Astrocyte (in vitro differentiated cells and primary cell): ENCODE measurements at regions not wholly inside any gene's neighbourhood (a gene's known extent, or its start where the extent isn't known, plus 50 kb on each side); places are given as distances from the start of the nearest gene placed in this dataset.

Experiments
- EZH2 ChIP-seq: IDR thresholded peaks from 2 replicates; pipeline ENCODE4 v1.6.1; 2012; ENCODE audit warnings: mild to moderate bottlenecking, low read length, inconsistent platforms; ENCODE audit not compliant: insufficient read depth
- TF ChIP-seq, protein P1 (sequence below): IDR thresholded peaks from 2 replicates; pipeline ENCODE4 v1.5.1; 2011; ENCODE audit warnings: low read depth, mild to moderate bottlenecking, inconsistent platforms, low read length, moderate library complexity; ENCODE audit not compliant: insufficient read depth

DNA sequence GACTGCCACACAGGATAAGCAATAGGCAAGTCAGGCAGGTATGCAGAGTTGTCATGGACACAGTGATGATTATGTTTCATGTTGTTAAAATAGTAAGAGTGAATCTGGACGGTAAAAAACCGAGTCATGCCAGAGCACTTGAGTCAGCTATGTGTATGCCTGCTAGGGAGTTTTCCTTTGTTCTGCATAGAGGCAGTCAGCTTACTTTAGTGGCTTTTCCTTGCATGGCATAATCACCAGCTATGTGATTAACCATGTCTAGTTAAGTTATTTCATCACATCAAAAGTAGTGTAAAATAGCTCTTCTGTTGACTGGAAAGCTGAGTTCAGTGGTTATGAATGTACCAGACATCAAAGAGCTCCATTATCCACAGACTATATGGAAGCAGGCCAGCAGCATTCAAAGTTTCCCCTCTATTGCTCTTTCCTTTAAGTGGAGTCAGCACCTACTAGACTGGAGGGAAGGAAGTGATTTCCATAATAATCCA lies 989.8 kb downstream of the TLE1 start:
- TF ChIP-seq, protein P1, sequence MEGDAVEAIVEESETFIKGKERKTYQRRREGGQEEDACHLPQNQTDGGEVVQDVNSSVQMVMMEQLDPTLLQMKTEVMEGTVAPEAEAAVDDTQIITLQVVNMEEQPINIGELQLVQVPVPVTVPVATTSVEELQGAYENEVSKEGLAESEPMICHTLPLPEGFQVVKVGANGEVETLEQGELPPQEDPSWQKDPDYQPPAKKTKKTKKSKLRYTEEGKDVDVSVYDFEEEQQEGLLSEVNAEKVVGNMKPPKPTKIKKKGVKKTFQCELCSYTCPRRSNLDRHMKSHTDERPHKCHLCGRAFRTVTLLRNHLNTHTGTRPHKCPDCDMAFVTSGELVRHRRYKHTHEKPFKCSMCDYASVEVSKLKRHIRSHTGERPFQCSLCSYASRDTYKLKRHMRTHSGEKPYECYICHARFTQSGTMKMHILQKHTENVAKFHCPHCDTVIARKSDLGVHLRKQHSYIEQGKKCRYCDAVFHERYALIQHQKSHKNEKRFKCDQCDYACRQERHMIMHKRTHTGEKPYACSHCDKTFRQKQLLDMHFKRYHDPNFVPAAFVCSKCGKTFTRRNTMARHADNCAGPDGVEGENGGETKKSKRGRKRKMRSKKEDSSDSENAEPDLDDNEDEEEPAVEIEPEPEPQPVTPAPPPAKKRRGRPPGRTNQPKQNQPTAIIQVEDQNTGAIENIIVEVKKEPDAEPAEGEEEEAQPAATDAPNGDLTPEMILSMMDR = no peak
- no peak for TF ChIP-seq EZH2
